Stomach (tissue), 4 donors: ENCODE measurements at regions not wholly inside any gene's neighbourhood (a gene's known extent, or its start where the extent isn't known, plus 50 kb on each side); places are given as distances from the start of the nearest gene placed in this dataset.

Experiments used
- CTCF ChIP-seq, 7 experiments: fragments of 450-650 bp in 4 of 7; fragments of 200-600 bp in 3 of 7; sonication (generic) in 3 of 7; IDR thresholded peaks; one replicate each; pipeline ENCODE4 v1.5.1; 2016 to 2019; ENCODE audit warnings: antibody characterized with exemption in 7 of 7, control low read depth in 2 of 7, mild to moderate bottlenecking in 1 of 7
- EP300 ChIP-seq: sonication (generic); formaldehyde crosslinking; IDR thresholded peaks from one replicate; pipeline ENCODE4 v1.6.1; 2017; ENCODE audit warnings: antibody characterized with exemption
- POLR2A ChIP-seq, 4 donors: fragments of 450-650 bp; IDR thresholded peaks; one replicate each; pipeline ENCODE4 v1.6.1; 2016; ENCODE audit warnings: antibody characterized with exemption in 4 of 4, control low read depth in 2 of 4, mild to moderate bottlenecking in 1 of 4, moderate library complexity in 1 of 4

- TF ChIP-seq CTCF (IDR thresholded peaks at IDR 0.05) (no peak), EP300 (no peak), POLR2A (IDR thresholded peaks at IDR 0.05) (no peak)
Observed at GRCh38 chr14:87084908-87085307, 908.1 kb downstream of the GALC start.
